Loucy (cell line): ENCODE measurements at regions not wholly inside any gene's neighbourhood (a gene's known extent, or its start where the extent isn't known, plus 50 kb on each side); places are given as distances from the start of the nearest gene placed in this dataset.
"Not testable (repeated sequence)": the region's sequence is repeated elsewhere in the genome, so short reads cannot be mapped to it uniquely, and the experiment has no call there.

Experiments
- EZH2phosphoT487 ChIP-seq: fragments of 200-600 bp; IDR thresholded peaks from 2 replicates; pipeline ENCODE4 v1.6.1; 2018; ENCODE audit warnings: antibody characterized with exemption, mild to moderate bottlenecking, moderate library complexity, borderline replicate concordance
- TF ChIP-seq, protein P1 (sequence below): fragments of 200-600 bp; sonication (generic); conservative IDR thresholded peaks from 2 replicates; pipeline ENCODE4 v1.5.1; 2014; ENCODE audit warnings: mild to moderate bottlenecking, antibody characterized with exemption, low read length

DNA sequence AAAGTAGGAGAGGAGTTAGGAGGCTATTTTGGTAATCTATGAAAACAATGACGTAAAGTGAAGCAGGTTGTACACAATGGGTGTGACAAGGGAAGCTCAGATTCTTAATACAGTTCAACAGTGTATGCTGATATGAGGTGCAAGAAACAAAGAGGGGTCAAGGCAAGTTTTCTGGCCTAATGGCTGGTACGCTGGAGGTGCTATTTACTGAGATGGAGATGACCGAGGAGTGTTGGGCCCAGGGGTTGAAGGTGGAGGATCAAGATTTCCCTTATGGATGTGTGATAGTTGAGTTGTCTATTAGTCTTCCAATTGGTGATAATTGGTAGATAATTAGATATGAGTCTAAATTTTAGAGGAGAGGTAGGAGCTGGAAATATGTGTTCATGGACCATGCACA lies 194.0 kb downstream of the FOXD4L6 start:
- TF ChIP-seq, protein P1, sequence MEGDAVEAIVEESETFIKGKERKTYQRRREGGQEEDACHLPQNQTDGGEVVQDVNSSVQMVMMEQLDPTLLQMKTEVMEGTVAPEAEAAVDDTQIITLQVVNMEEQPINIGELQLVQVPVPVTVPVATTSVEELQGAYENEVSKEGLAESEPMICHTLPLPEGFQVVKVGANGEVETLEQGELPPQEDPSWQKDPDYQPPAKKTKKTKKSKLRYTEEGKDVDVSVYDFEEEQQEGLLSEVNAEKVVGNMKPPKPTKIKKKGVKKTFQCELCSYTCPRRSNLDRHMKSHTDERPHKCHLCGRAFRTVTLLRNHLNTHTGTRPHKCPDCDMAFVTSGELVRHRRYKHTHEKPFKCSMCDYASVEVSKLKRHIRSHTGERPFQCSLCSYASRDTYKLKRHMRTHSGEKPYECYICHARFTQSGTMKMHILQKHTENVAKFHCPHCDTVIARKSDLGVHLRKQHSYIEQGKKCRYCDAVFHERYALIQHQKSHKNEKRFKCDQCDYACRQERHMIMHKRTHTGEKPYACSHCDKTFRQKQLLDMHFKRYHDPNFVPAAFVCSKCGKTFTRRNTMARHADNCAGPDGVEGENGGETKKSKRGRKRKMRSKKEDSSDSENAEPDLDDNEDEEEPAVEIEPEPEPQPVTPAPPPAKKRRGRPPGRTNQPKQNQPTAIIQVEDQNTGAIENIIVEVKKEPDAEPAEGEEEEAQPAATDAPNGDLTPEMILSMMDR, result not testable (repeated sequence)
- not testable (repeated sequence) for TF ChIP-seq EZH2phosphoT487
